ENCODE measurements at regions not wholly inside any gene's neighbourhood (a gene's known extent, or its start where the extent isn't known, plus 50 kb on each side); places are given as distances from the start of the nearest gene placed in this dataset.

DNA sequence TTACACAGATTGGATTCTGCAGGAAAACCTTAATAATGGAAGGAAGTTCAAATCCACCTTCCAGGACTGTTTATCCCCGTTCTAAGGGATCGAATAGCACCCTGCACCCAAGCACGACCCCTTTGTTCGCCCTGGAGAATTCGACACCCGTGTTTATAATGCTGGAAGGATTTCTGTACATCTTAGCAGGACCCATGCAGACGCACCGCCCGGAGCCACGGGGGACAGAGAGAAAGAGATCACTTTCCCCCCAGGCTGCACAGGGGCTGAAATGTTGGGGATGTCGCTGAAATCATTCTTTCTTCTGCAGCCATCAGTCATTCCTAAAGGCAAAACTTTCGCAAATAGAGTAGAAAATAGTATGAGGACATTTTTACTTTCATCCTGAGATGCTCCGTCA lies 238.7 kb upstream of the SALL3 start:
- Histone ChIP-seq H3K36me3 (ENCODE audit: insufficient read depth, low read length) (no peaks in the 10 kb centered on the region), H3K4me2 (ENCODE audit: low read length) (no peak overlapping the region)

DNA sequence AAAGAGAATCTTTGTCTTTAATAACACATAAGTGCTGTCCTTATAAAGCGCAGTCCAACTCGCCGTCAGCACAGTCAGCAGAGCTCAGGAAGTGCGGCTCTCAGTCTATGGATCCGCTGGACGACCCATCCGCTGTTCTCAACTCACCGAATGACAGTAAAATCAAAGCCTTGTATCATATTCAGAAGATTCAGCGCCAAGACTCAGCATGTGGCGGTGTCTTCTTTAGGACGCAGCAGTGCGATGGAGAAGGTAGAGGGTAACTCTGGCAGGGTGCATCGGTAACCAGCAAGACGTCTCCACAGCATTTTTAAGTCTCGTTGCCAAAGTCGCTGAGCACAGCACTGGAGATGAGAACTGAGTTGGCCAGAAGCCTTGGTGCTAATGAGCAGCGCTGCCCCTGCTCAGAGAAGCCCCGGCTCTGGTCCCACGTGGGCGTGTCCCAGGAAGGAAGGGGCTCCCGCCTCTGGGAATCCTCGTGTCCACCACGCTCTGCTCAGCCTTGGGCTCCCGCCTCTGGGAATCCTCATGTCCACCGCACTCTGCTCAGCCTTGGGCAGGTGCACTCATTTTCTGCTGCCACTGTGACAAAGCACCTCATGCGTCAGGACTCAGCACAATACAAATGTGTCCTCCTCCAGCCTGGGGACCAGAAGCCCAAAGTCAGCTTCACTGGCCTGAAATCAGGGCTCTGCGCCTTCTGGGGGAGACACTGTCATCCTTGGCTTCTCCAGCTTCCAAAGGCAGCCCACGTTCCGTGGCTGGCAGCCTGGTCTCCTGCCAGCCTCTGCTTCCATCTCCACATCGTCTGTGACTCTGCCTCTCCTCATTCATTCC lies 238.0 kb upstream of the SALL3 start:
- Histone ChIP-seq H3K27me3 (ENCODE audit: insufficient read depth, low read depth, low read length) (no peaks in the 10 kb centered on the region), H3K9me3 (ENCODE audit: low read length) (no peaks in the 10 kb centered on the region), H4K20me1 (ENCODE audit: insufficient read depth) (no peaks in the 10 kb centered on the region), H3K4me2 (ENCODE audit: low read length) (no peak overlapping the region), H3F3A (ENCODE audit: insufficient read depth, low read length, poor library complexity, severe bottlenecking) (no peaks in the 10 kb centered on the region), H3K4me3 (ENCODE audit: low read length) (no peak overlapping the region), H3K9me2 (ENCODE audit: insufficient read depth, low read length) (no peaks in the 10 kb centered on the region), H2AFZ (ENCODE audit: low read depth, low read length) (no peak overlapping the region), H3K36me3 (ENCODE audit: insufficient read depth, low read length) (no peaks in the 10 kb centered on the region), H3K79me2 (replicated peaks; ENCODE audit: insufficient read depth, low read length) (no peaks in the 10 kb centered on the region), H3K9ac (ENCODE audit: low read length) (no peak overlapping the region), H3K27ac (ENCODE audit: low read length) (no peak overlapping the region)
- TF ChIP-seq RAD21 (conservative IDR thresholded peaks at IDR 0.05) = no peak
- TF ChIP-seq, protein P1, sequence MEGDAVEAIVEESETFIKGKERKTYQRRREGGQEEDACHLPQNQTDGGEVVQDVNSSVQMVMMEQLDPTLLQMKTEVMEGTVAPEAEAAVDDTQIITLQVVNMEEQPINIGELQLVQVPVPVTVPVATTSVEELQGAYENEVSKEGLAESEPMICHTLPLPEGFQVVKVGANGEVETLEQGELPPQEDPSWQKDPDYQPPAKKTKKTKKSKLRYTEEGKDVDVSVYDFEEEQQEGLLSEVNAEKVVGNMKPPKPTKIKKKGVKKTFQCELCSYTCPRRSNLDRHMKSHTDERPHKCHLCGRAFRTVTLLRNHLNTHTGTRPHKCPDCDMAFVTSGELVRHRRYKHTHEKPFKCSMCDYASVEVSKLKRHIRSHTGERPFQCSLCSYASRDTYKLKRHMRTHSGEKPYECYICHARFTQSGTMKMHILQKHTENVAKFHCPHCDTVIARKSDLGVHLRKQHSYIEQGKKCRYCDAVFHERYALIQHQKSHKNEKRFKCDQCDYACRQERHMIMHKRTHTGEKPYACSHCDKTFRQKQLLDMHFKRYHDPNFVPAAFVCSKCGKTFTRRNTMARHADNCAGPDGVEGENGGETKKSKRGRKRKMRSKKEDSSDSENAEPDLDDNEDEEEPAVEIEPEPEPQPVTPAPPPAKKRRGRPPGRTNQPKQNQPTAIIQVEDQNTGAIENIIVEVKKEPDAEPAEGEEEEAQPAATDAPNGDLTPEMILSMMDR (IDR thresholded peaks at IDR 0.05; ENCODE audit: poor library complexity, severe bottlenecking) = no peak
- no peak for TF ChIP-seq EZH2 (IDR thresholded peaks at IDR 0.05; ENCODE audit: borderline replicate concordance, insufficient read depth, low read length, poor library complexity, severe bottlenecking)
- TF ChIP-seq, protein P2, sequence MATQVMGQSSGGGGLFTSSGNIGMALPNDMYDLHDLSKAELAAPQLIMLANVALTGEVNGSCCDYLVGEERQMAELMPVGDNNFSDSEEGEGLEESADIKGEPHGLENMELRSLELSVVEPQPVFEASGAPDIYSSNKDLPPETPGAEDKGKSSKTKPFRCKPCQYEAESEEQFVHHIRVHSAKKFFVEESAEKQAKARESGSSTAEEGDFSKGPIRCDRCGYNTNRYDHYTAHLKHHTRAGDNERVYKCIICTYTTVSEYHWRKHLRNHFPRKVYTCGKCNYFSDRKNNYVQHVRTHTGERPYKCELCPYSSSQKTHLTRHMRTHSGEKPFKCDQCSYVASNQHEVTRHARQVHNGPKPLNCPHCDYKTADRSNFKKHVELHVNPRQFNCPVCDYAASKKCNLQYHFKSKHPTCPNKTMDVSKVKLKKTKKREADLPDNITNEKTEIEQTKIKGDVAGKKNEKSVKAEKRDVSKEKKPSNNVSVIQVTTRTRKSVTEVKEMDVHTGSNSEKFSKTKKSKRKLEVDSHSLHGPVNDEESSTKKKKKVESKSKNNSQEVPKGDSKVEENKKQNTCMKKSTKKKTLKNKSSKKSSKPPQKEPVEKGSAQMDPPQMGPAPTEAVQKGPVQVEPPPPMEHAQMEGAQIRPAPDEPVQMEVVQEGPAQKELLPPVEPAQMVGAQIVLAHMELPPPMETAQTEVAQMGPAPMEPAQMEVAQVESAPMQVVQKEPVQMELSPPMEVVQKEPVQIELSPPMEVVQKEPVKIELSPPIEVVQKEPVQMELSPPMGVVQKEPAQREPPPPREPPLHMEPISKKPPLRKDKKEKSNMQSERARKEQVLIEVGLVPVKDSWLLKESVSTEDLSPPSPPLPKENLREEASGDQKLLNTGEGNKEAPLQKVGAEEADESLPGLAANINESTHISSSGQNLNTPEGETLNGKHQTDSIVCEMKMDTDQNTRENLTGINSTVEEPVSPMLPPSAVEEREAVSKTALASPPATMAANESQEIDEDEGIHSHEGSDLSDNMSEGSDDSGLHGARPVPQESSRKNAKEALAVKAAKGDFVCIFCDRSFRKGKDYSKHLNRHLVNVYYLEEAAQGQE (IDR thresholded peaks at IDR 0.05; ENCODE audit: borderline replicate concordance) = no peak
- no peak for TF ChIP-seq POLR2AphosphoS5 (IDR thresholded peaks at IDR 0.05)
- no peak for TF ChIP-seq EP300 (conservative IDR thresholded peaks at IDR 0.05; ENCODE audit: poor library complexity, severe bottlenecking)
- no peak for TF ChIP-seq MXI1 (conservative IDR thresholded peaks at IDR 0.05; ENCODE audit: poor library complexity, severe bottlenecking)

More for the DNA sequence above, 238.7 kb upstream of the SALL3 start:
- H4K20me1 ChIP-seq (ENCODE audit: insufficient read depth) = no peaks in the 10 kb centered on the region
- H3K4me3 ChIP-seq (ENCODE audit: low read length) = no peak overlapping the region
- no peaks in the 10 kb centered on the region for H3K27me3 ChIP-seq (ENCODE audit: insufficient read depth, low read depth, low read length)
- no peak overlapping the region for H3K9ac ChIP-seq (ENCODE audit: low read length)
- H3F3A ChIP-seq (ENCODE audit: insufficient read depth, low read length, poor library complexity, severe bottlenecking) = no peaks in the 10 kb centered on the region
- no peak overlapping the region for H3K27ac ChIP-seq (ENCODE audit: low read length)
- no peaks in the 10 kb centered on the region for H3K79me2 ChIP-seq (replicated peaks; ENCODE audit: insufficient read depth, low read length)
- no peaks in the 10 kb centered on the region for H3K9me2 ChIP-seq (ENCODE audit: insufficient read depth, low read length)
- no peak for TF ChIP-seq POLR2AphosphoS5 (IDR thresholded peaks at IDR 0.05)
- TF ChIP-seq EP300 (conservative IDR thresholded peaks at IDR 0.05; ENCODE audit: poor library complexity, severe bottlenecking) = no peak
- no peak for TF ChIP-seq RAD21 (conservative IDR thresholded peaks at IDR 0.05)
- TF ChIP-seq, protein P1 (IDR thresholded peaks at IDR 0.05; ENCODE audit: poor library complexity, severe bottlenecking) = no peak
- TF ChIP-seq EZH2 (IDR thresholded peaks at IDR 0.05; ENCODE audit: borderline replicate concordance, insufficient read depth, low read length, poor library complexity, severe bottlenecking) = no peak
- TF ChIP-seq, protein P2 (IDR thresholded peaks at IDR 0.05; ENCODE audit: borderline replicate concordance) = no peak
- TF ChIP-seq SMC3 (conservative IDR thresholded peaks at IDR 0.05; ENCODE audit: poor library complexity) = no peak
- no peak for TF ChIP-seq MXI1 (conservative IDR thresholded peaks at IDR 0.05; ENCODE audit: poor library complexity, severe bottlenecking)
- no peak for TF ChIP-seq TAF1 (IDR thresholded peaks at IDR 0.05; ENCODE audit: low read depth)
- H2AFZ ChIP-seq (ENCODE audit: low read depth, low read length) = no peak overlapping the region
- H3K9me3 ChIP-seq (ENCODE audit: low read length) = no peaks in the 10 kb centered on the region
